Osteocyte (in vitro differentiated cells): ENCODE measurements at regions not wholly inside any gene's neighbourhood (a gene's known extent, or its start where the extent isn't known, plus 50 kb on each side); places are given as distances from the start of the nearest gene placed in this dataset.

ENCODE experiments used
- DNase-seq: peaks from one replicate; pipeline ENCODE4 v3.0.0; 2021; ENCODE audit warnings: mixed read lengths; ENCODE audit not compliant: unreplicated experiment; ENCODE audit errors: extremely low spot score
- H3K27ac Mint-ChIP-seq: one replicate; pipeline ENCODE4 v1.8.0; 2021; ENCODE audit warnings: mild to moderate bottlenecking, mixed read lengths; ENCODE audit not compliant: unreplicated experiment
- H3K27me3 Mint-ChIP-seq: one replicate; pipeline ENCODE4 v1.8.0; 2021; ENCODE audit warnings: mixed read lengths; ENCODE audit not compliant: unreplicated experiment
- H3K36me3 Mint-ChIP-seq: one replicate; pipeline ENCODE4 v1.8.0; 2021; ENCODE audit warnings: mixed read lengths; ENCODE audit not compliant: unreplicated experiment
- H3K4me1 Mint-ChIP-seq: one replicate; pipeline ENCODE4 v1.8.0; 2021; ENCODE audit warnings: mixed read lengths; ENCODE audit not compliant: unreplicated experiment
- H3K4me3 Mint-ChIP-seq: one replicate; pipeline ENCODE4 v1.8.0; 2021; ENCODE audit warnings: mild to moderate bottlenecking, moderate library complexity, mixed read lengths; ENCODE audit not compliant: unreplicated experiment
- H3K9me3 Mint-ChIP-seq: one replicate; pipeline ENCODE4 v1.8.0; 2021; ENCODE audit warnings: mixed read lengths; ENCODE audit not compliant: unreplicated experiment
- TF ChIP-seq, protein P1 (sequence below): fragments of 200-600 bp; sonication (generic); IDR thresholded peaks from 2 replicates; pipeline ENCODE4 v1.5.0; 2021; ENCODE audit warnings: antibody characterized with exemption, mild to moderate bottlenecking, moderate library complexity

GRCh38 chr1:221477252-221477651 is 264.6 kb downstream of the DUSP10 start:
- Mint-ChIP-seq H3K4me1 (peaks cover 9% of the 10 kb centered on the region), H3K27me3 (peaks cover 31% of the 10 kb centered on the region), H3K9me3 (no peaks in the 10 kb centered on the region), H3K4me3 (no peak overlapping the region), H3K27ac (no peak overlapping the region), H3K36me3 (no peaks in the 10 kb centered on the region)
- TF ChIP-seq, protein P1, sequence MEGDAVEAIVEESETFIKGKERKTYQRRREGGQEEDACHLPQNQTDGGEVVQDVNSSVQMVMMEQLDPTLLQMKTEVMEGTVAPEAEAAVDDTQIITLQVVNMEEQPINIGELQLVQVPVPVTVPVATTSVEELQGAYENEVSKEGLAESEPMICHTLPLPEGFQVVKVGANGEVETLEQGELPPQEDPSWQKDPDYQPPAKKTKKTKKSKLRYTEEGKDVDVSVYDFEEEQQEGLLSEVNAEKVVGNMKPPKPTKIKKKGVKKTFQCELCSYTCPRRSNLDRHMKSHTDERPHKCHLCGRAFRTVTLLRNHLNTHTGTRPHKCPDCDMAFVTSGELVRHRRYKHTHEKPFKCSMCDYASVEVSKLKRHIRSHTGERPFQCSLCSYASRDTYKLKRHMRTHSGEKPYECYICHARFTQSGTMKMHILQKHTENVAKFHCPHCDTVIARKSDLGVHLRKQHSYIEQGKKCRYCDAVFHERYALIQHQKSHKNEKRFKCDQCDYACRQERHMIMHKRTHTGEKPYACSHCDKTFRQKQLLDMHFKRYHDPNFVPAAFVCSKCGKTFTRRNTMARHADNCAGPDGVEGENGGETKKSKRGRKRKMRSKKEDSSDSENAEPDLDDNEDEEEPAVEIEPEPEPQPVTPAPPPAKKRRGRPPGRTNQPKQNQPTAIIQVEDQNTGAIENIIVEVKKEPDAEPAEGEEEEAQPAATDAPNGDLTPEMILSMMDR = no peak
- no peak for DNase-seq

- Mint-ChIP-seq H3K4me1 (peaks cover 9% of the 10 kb centered on the region), H3K27me3 (peaks cover 29% of the 10 kb centered on the region), H3K36me3 (no peaks in the 10 kb centered on the region), H3K4me3 (no peak overlapping the region), H3K27ac (no peak overlapping the region), H3K9me3 (no peaks in the 10 kb centered on the region)
- no peak for DNase-seq
- TF ChIP-seq, protein P1 = peak; percentile 87
Measured at GRCh38 chr1:221478050-221478949, 263.6 kb downstream of the DUSP10 start.

DNA sequence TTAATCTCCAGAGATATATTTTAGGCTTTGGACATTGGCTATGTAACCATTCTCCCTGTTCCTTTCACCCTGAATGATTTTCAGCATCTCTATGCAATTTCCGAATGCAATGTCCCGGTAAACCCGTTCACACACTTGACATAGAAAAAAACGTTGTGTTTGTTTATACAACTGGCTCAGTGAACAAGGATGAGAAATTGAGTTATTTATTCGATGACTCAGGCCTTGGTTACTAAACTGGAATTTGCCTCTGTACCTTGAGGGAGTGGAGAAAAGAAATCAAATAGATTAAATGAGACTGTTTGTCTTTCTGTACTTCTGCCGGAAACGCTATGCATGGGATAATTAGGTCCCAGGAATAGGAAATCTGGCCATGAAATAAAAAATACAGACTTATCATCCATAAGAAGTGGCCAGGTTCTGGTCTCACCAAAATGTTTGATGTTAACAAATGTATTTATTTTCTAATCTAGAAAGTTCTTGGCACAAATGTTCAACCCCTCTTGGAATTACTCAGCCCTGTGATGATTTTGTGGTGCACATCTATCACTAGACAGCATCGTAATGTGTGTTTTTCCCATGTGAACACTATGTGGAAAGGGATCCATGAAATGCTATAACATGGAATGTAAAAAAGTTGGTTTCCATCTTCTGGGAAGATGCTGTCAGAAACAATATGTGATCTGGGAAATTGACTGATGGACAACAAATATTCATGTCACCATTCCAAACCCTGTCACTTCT is 253.9 kb downstream of the DUSP10 start:
- Mint-ChIP-seq H3K4me3 (no peak overlapping the region), H3K27ac (no peak overlapping the region), H3K4me1 (peaks cover 12% of the 10 kb centered on the region), H3K27me3 (peaks cover 15% of the 10 kb centered on the region), H3K36me3 (no peaks in the 10 kb centered on the region), H3K9me3 (no peaks in the 10 kb centered on the region)
- TF ChIP-seq, protein P1 = no peak
- no peak for DNase-seq

- H3K9me3 Mint-ChIP-seq = no peaks in the 10 kb centered on the region
- H3K27me3 Mint-ChIP-seq = peaks cover 12% of the 10 kb centered on the region
- peaks cover 12% of the 10 kb centered on the region for H3K4me1 Mint-ChIP-seq
- no peak overlapping the region for H3K27ac Mint-ChIP-seq
- H3K4me3 Mint-ChIP-seq = no peak overlapping the region
- TF ChIP-seq, protein P1 = no peak
- no peaks in the 10 kb centered on the region for H3K36me3 Mint-ChIP-seq
- DNase-seq = no peak
Measured at GRCh38 chr1:221488550-221488949, 253.3 kb downstream of the DUSP10 start.

- H3K9me3 Mint-ChIP-seq = no peaks in the 10 kb centered on the region
- no peaks in the 10 kb centered on the region for H3K36me3 Mint-ChIP-seq
- no peak for DNase-seq
- H3K4me3 Mint-ChIP-seq = no peak overlapping the region
- H3K27me3 Mint-ChIP-seq = peaks cover 14% of the 10 kb centered on the region
- no peak overlapping the region for H3K27ac Mint-ChIP-seq
- H3K4me1 Mint-ChIP-seq = no peaks in the 10 kb centered on the region
- TF ChIP-seq, protein P1 = no peak
Measured at GRCh38 chr1:221494670-221495069, 247.2 kb downstream of the DUSP10 start.
